ENCODE measurements at regions not wholly inside any gene's neighbourhood (a gene's known extent, or its start where the extent isn't known, plus 50 kb on each side); places are given as distances from the start of the nearest gene placed in this dataset.

GRCh38 chr2:240204431-240205276 is 64.2 kb upstream of the OTOS start:
- Histone ChIP-seq H3K4me3 (ENCODE audit: low read length) (no peak overlapping the region), H3K4me1 (ENCODE audit: low read length) (no peaks in the 10 kb centered on the region), H3K9me2 (replicated peaks; ENCODE audit: insufficient read depth, low read length) (no peaks in the 10 kb centered on the region), H3K9me3 (replicated peaks; ENCODE audit: insufficient read depth, low read length) (no peaks in the 10 kb centered on the region), H3K9ac (ENCODE audit: low read length) (no peak overlapping the region), H3K27me3 (replicated peaks; ENCODE audit: insufficient read depth, low read length) (peaks cover 81% of the 10 kb centered on the region), H3K79me2 (ENCODE audit: low read length) (no peaks in the 10 kb centered on the region), H3F3A (ENCODE audit: insufficient read depth, low read length) (no peaks in the 10 kb centered on the region), H4K20me1 (ENCODE audit: insufficient read depth, low read length) (no peaks in the 10 kb centered on the region), H2AFZ (ENCODE audit: low read length) (no peak overlapping the region), H3K4me2 (ENCODE audit: low read depth, low read length) (no peak overlapping the region), H3K36me3 (replicated peaks; ENCODE audit: insufficient read depth, low read length) (no peaks in the 10 kb centered on the region), H3K27ac (ENCODE audit: low read length) (no peak overlapping the region)
- no peak for DNase-seq
- TF ChIP-seq CTCF (IDR thresholded peaks at IDR 0.05; ENCODE audit: low read length) (no peak), EZH2phosphoT487 (IDR thresholded peaks at IDR 0.05; ENCODE audit: low read length) (no peak), EZH2 (optimal IDR thresholded peaks at IDR 0.05; ENCODE audit: low read depth, low read length) (no peak)

- Histone ChIP-seq H2AFZ (ENCODE audit: low read length) (no peak overlapping the region), H3K27ac (ENCODE audit: low read length) (no peak overlapping the region), H3K4me2 (ENCODE audit: low read depth, low read length) (no peak overlapping the region), H3F3A (ENCODE audit: insufficient read depth, low read length) (no peaks in the 10 kb centered on the region), H3K4me3 (ENCODE audit: low read length) (no peak overlapping the region), H3K9me2 (replicated peaks; ENCODE audit: insufficient read depth, low read length) (no peaks in the 10 kb centered on the region), H3K9ac (ENCODE audit: low read length) (no peak overlapping the region), H3K9me3 (replicated peaks; ENCODE audit: insufficient read depth, low read length) (no peaks in the 10 kb centered on the region), H3K36me3 (replicated peaks; ENCODE audit: insufficient read depth, low read length) (no peaks in the 10 kb centered on the region), H3K27me3 (replicated peaks; ENCODE audit: insufficient read depth, low read length) (peaks cover 81% of the 10 kb centered on the region), H3K4me1 (ENCODE audit: low read length) (no peaks in the 10 kb centered on the region), H3K79me2 (ENCODE audit: low read length) (no peaks in the 10 kb centered on the region), H4K20me1 (ENCODE audit: insufficient read depth, low read length) (no peaks in the 10 kb centered on the region)
- DNase-seq, result no peak
- TF ChIP-seq CTCF (IDR thresholded peaks at IDR 0.05; ENCODE audit: low read length), result no peak
- no peak for TF ChIP-seq EZH2phosphoT487 (IDR thresholded peaks at IDR 0.05; ENCODE audit: low read length)
- no peak for TF ChIP-seq EZH2 (optimal IDR thresholded peaks at IDR 0.05; ENCODE audit: low read depth, low read length)
Observed at GRCh38 chr2:240205348-240205747, 64.9 kb upstream of the OTOS start.

GRCh38 chr2:240205772-240206171 is 65.3 kb upstream of the OTOS start:
- H4K20me1 ChIP-seq (ENCODE audit: insufficient read depth, low read length), result no peaks in the 10 kb centered on the region
- peaks cover 77% of the 10 kb centered on the region for H3K27me3 ChIP-seq (replicated peaks; ENCODE audit: insufficient read depth, low read length)
- no peaks in the 10 kb centered on the region for H3K9me3 ChIP-seq (replicated peaks; ENCODE audit: insufficient read depth, low read length)
- H3K27ac ChIP-seq (ENCODE audit: low read length), result no peak overlapping the region
- H2AFZ ChIP-seq (ENCODE audit: low read length), result no peak overlapping the region
- no peaks in the 10 kb centered on the region for H3K4me1 ChIP-seq (ENCODE audit: low read length)
- H3K9me2 ChIP-seq (replicated peaks; ENCODE audit: insufficient read depth, low read length), result no peaks in the 10 kb centered on the region
- H3K36me3 ChIP-seq (replicated peaks; ENCODE audit: insufficient read depth, low read length), result no peaks in the 10 kb centered on the region
- TF ChIP-seq EZH2phosphoT487 (IDR thresholded peaks at IDR 0.05; ENCODE audit: low read length) (no peak), EZH2 (optimal IDR thresholded peaks at IDR 0.05; ENCODE audit: low read depth, low read length) (no peak), CTCF (IDR thresholded peaks at IDR 0.05; ENCODE audit: low read length) (no peak)
- H3K79me2 ChIP-seq (ENCODE audit: low read length), result no peaks in the 10 kb centered on the region
- no peak for DNase-seq
- no peak overlapping the region for H3K9ac ChIP-seq (ENCODE audit: low read length)
- no peaks in the 10 kb centered on the region for H3F3A ChIP-seq (ENCODE audit: insufficient read depth, low read length)
- H3K4me2 ChIP-seq (ENCODE audit: low read depth, low read length), result no peak overlapping the region
- H3K4me3 ChIP-seq (ENCODE audit: low read length), result no peak overlapping the region
